GM12878 (cell line): ENCODE measurements at regions not wholly inside any gene's neighbourhood (a gene's known extent, or its start where the extent isn't known, plus 50 kb on each side); places are given as distances from the start of the nearest gene placed in this dataset.

Source experiments
- BACH1 ChIP-seq: fragments of 450-650 bp; IDR thresholded peaks from 2 replicates; pipeline ENCODE4 v1.6.1; 2017; ENCODE audit warnings: mild to moderate bottlenecking, borderline replicate concordance
- CHD2 ChIP-seq: IDR thresholded peaks from 2 replicates; pipeline ENCODE4 v1.6.1; 2011; ENCODE audit warnings: low read depth, low read length, improper control_type of control experiment, borderline replicate concordance
- CUX1 ChIP-seq: IDR thresholded peaks from 2 replicates; pipeline ENCODE4 v1.6.1; 2012; ENCODE audit warnings: improper control_type of control experiment, low read depth, low read length; ENCODE audit not compliant: insufficient replicate concordance
- E4F1 ChIP-seq: fragments of 450-650 bp; IDR thresholded peaks from 2 replicates; pipeline ENCODE4 v1.6.1; 2018; ENCODE audit warnings: borderline replicate concordance, mild to moderate bottlenecking; ENCODE audit not compliant: partially characterized antibody
- ESRRA ChIP-seq: IDR thresholded peaks from 2 replicates; pipeline ENCODE4 v1.6.1; 2012; ENCODE audit warnings: mild to moderate bottlenecking, low read length, improper control_type of control experiment
- IRF4 ChIP-seq: IDR thresholded peaks from 2 replicates; pipeline ENCODE4 v1.6.1; 2011; ENCODE audit warnings: low read depth, low read length
- MEF2B ChIP-seq: fragments of 450-650 bp; IDR thresholded peaks from 2 replicates; pipeline ENCODE4 v1.6.1; 2018; ENCODE audit warnings: mild to moderate bottlenecking, moderate library complexity; ENCODE audit not compliant: partially characterized antibody, poor library complexity, severe bottlenecking
- MTA2 ChIP-seq: fragments of 450-650 bp; IDR thresholded peaks from 2 replicates; pipeline ENCODE4 v1.6.1; 2016; ENCODE audit warnings: low read depth, mild to moderate bottlenecking, moderate library complexity
- NR2F1 ChIP-seq: fragments of 450-650 bp; conservative IDR thresholded peaks from 2 replicates; pipeline ENCODE4 v1.6.1; 2017; ENCODE audit warnings: mild to moderate bottlenecking
- PAX8 ChIP-seq: fragments of 450-650 bp; IDR thresholded peaks from 2 replicates; pipeline ENCODE4 v1.6.1; 2017; ENCODE audit warnings: mild to moderate bottlenecking, moderate library complexity
- PKNOX1 ChIP-seq: fragments of 450-650 bp; IDR thresholded peaks from 2 replicates; pipeline ENCODE4 v1.6.1; 2016; ENCODE audit warnings: mild to moderate bottlenecking
- RAD21 ChIP-seq: IDR thresholded peaks from 2 replicates; pipeline ENCODE4 v1.6.1; 2011; ENCODE audit warnings: mild to moderate bottlenecking, low read depth, low read length, moderate library complexity; ENCODE audit not compliant: insufficient read depth
- SKIL ChIP-seq: fragments of 450-650 bp; IDR thresholded peaks from 2 replicates; pipeline ENCODE4 v1.6.1; 2017; ENCODE audit warnings: mild to moderate bottlenecking, low read depth, inconsistent platforms; ENCODE audit not compliant: poor library complexity, severe bottlenecking
- SMAD1 ChIP-seq: fragments of 450-650 bp; IDR thresholded peaks from 2 replicates; pipeline ENCODE4 v1.6.1; 2018; ENCODE audit warnings: mild to moderate bottlenecking, low read depth; ENCODE audit not compliant: partially characterized antibody
- SMC3 ChIP-seq: IDR thresholded peaks from 2 replicates; pipeline ENCODE4 v1.6.1; 2011; ENCODE audit warnings: low read length, improper control_type of control experiment, borderline replicate concordance
- SREBF2 ChIP-seq: IDR thresholded peaks from 2 replicates; pipeline ENCODE4 v1.6.1; 2012; ENCODE audit warnings: mild to moderate bottlenecking, low read length
- SUPT20H ChIP-seq: IDR thresholded peaks from 2 replicates; pipeline ENCODE4 v1.6.1; 2011; ENCODE audit warnings: low read depth, mild to moderate bottlenecking, low read length, moderate library complexity, borderline replicate concordance; ENCODE audit not compliant: control insufficient read depth
- TAF1 ChIP-seq: IDR thresholded peaks from 2 replicates; pipeline ENCODE4 v1.6.1; 2011; ENCODE audit warnings: mild to moderate bottlenecking, low read depth, low read length, borderline replicate concordance

- peak; percentile 55; the same call in 1 of the 2 replicates for TF ChIP-seq CHD2
- peak; percentile 100 for TF ChIP-seq MEF2B
- TF ChIP-seq PKNOX1 = peak; percentile 40; the same call in 1 of the 2 replicates
- 0 out of 2 replicates have a peak, but pooled peaks have one; percentile 18 for TF ChIP-seq SMC3
- TF ChIP-seq MTA2 = peak; percentile 81
- TF ChIP-seq E4F1 = no peak
- TF ChIP-seq TAF1 = no peak
- no peak for TF ChIP-seq SUPT20H
- TF ChIP-seq IRF4 = 0 out of 2 replicates have a peak, but pooled peaks have one; percentile 20
- TF ChIP-seq SKIL = peak; percentile 86
- peak; percentile 65 for TF ChIP-seq NR2F1
- TF ChIP-seq RAD21 = peak; percentile 4; the same call in 1 of the 2 replicates
- no peak; the same call in 1 of the 2 replicates for TF ChIP-seq BACH1
- peak; percentile 85 for TF ChIP-seq SMAD1
- no peak for TF ChIP-seq SREBF2
- TF ChIP-seq CUX1 = peak; percentile 95
- no peak for TF ChIP-seq PAX8
- no peak for TF ChIP-seq ESRRA
These were observed 679.0 kb upstream of the ID2 start (continued) for GRCh38 chr2:8002765-8003393.
